Stomach smooth muscle (tissue), 2 donors: ENCODE measurements at regions not wholly inside any gene's neighbourhood (a gene's known extent, or its start where the extent isn't known, plus 50 kb on each side); places are given as distances from the start of the nearest gene placed in this dataset.

ENCODE experiments used
- H3K27ac ChIP-seq: one replicate; pipeline ENCODE4 v1.7.0; 2013; ENCODE audit warnings: mild to moderate bottlenecking, low read length, inconsistent platforms
- H3K27me3 ChIP-seq, 2 donors: one replicate each; pipeline ENCODE4 v1.7.0; 2013; ENCODE audit warnings: low read length in 2 of 2; ENCODE audit not compliant: insufficient read depth in 2 of 2, control insufficient read depth in 1 of 2
- H3K36me3 ChIP-seq, 2 donors: one replicate each; pipeline ENCODE4 v1.7.0; 2013; ENCODE audit warnings: low read length in 2 of 2; ENCODE audit not compliant: control insufficient read depth in 2 of 2, insufficient read depth in 2 of 2
- H3K4me1 ChIP-seq: one replicate; pipeline ENCODE4 v1.7.0; 2013; ENCODE audit warnings: low read length; ENCODE audit not compliant: control insufficient read depth, insufficient read depth
- H3K4me3 ChIP-seq, 2 donors: one replicate each; pipeline ENCODE4 v1.7.0; 2013; ENCODE audit warnings: low read length in 2 of 2
- H3K9ac ChIP-seq, 2 donors: one replicate each; pipeline ENCODE4 v1.7.0; 2013; ENCODE audit warnings: low read length in 2 of 2, mild to moderate bottlenecking in 1 of 2
- H3K9me3 ChIP-seq, 2 donors: one replicate each; pipeline ENCODE4 v1.7.0; 2013; ENCODE audit warnings: low read length in 2 of 2; ENCODE audit not compliant: control insufficient read depth in 2 of 2
- donor health status: healthy.
- donor health status: Pancreatic carcinoma.

GRCh38 chr5:54927097-54927746 is 58.2 kb downstream of the ESM1 start:
- H3K27me3 ChIP-seq = peaks cover 2% of the 10 kb centered on the region in 2 donors
- H3K9me3 ChIP-seq = peaks cover 2 to 3% of the 10 kb centered on the region in 2 donors
- H3K36me3 ChIP-seq = no peaks in the 10 kb centered on the region
- H3K9ac ChIP-seq = no peak overlapping the region
- no peak overlapping the region for H3K4me3 ChIP-seq
- no peaks in the 10 kb centered on the region for H3K4me1 ChIP-seq
- H3K27ac ChIP-seq = no peak overlapping the region

DNA sequence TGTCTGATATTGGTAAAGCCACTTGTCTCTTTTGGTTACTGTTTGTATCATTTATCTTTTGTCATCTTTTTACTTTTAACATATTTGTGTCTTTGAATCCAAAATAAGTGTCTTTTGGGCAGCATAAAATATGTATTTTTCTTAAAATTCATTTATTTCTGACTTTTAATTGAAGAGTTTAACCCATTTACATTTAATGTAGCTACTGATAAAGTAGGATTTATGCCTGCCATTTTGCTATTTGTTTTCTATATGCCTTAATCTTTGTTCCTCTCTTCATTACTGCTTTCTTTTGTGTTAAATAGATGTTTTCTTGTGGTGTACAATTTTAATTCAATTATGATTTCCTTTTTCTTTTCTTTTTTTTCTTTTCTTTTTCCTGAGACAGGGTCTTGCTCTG is 60.9 kb downstream of the ESM1 start:
- H3K36me3 ChIP-seq = no peaks in the 10 kb centered on the region
- no peaks in the 10 kb centered on the region for H3K4me1 ChIP-seq
- H3K9ac ChIP-seq = no peak overlapping the region
- no peaks in the 10 kb centered on the region for H3K27me3 ChIP-seq
- peaks cover 2 to 3% of the 10 kb centered on the region in 2 donors for H3K9me3 ChIP-seq
- no peak overlapping the region for H3K27ac ChIP-seq
- H3K4me3 ChIP-seq = no peak overlapping the region

GRCh38 chr5:54917323-54917722 is 68.1 kb downstream of the ESM1 start:
- no peak overlapping the region for H3K4me3 ChIP-seq
- no peaks in the 10 kb centered on the region for H3K36me3 ChIP-seq
- H3K9me3 ChIP-seq = no peaks in the 10 kb centered on the region
- no peaks in the 10 kb centered on the region for H3K4me1 ChIP-seq
- peaks cover 0 to 6% of the 10 kb centered on the region in 2 donors for H3K27me3 ChIP-seq
- H3K9ac ChIP-seq = no peak overlapping the region
- no peak overlapping the region for H3K27ac ChIP-seq

DNA sequence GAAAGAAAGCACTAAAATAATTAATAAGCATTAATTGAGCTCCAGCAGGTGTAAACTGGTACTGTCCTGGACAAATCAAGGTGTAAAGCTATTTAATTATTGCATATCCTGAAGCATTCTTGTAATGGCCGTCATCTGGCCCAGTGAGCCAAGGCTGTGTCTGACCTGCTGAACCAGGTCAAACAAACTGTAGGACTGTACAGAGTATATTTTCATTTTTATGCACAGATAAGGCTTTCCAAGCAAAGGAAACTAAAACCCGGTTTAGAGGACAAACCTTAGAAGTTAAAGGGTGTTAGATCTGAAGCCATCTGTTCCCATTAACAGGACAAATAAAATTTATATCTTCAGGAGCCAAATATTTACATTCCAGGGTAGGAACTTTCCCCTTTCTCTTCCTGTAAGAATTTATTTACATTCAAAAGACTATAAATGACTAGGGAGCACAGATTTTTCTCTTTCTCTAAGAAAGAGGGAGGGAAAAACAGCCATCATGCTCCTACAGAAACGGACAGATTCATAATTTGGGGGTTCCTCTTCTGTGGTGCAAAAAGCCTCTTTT is 69.8 kb downstream of the ESM1 start:
- Histone ChIP-seq H3K4me1 (no peaks in the 10 kb centered on the region), H3K9me3 (no peaks in the 10 kb centered on the region), H3K27ac (no peak overlapping the region), H3K4me3 (no peak overlapping the region), H3K36me3 (no peaks in the 10 kb centered on the region), H3K9ac (no peak overlapping the region), H3K27me3 (peaks cover 0 to 6% of the 10 kb centered on the region in 2 donors)

DNA sequence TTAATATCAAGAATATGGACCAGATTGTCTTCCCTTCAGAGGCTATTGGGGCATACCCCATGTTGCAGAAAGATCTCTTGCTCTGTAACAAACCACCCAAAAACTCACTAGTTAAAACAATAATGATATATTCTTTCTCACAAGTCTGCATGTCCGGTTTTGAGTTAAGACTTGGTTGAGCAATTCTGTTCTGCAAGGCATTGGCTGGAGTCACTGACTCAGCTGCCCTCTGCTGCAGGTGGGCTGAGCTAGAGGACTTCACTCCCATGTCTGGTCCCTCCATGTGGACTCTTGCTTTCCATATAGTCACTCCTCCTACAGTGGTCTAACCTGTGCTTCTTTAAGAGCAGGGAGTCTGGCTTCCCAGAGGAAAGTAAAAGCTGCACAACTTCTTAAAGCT is 73.4 kb downstream of the ESM1 start:
- no peaks in the 10 kb centered on the region for H3K4me1 ChIP-seq
- H3K36me3 ChIP-seq = no peaks in the 10 kb centered on the region
- H3K9ac ChIP-seq = no peak overlapping the region
- no peak overlapping the region for H3K27ac ChIP-seq
- H3K27me3 ChIP-seq = peaks cover 0 to 6% of the 10 kb centered on the region in 2 donors
- no peak overlapping the region for H3K4me3 ChIP-seq
- H3K9me3 ChIP-seq = no peaks in the 10 kb centered on the region

- H3K4me3 ChIP-seq = no peak overlapping the region
- peaks cover 0 to 6% of the 10 kb centered on the region in 2 donors for H3K27me3 ChIP-seq
- no peaks in the 10 kb centered on the region for H3K36me3 ChIP-seq
- H3K9ac ChIP-seq = no peak overlapping the region
- no peaks in the 10 kb centered on the region for H3K4me1 ChIP-seq
- H3K9me3 ChIP-seq = no peaks in the 10 kb centered on the region
- no peak overlapping the region for H3K27ac ChIP-seq
Measured at GRCh38 chr5:54909911-54910870, 75.2 kb downstream of the ESM1 start.

DNA sequence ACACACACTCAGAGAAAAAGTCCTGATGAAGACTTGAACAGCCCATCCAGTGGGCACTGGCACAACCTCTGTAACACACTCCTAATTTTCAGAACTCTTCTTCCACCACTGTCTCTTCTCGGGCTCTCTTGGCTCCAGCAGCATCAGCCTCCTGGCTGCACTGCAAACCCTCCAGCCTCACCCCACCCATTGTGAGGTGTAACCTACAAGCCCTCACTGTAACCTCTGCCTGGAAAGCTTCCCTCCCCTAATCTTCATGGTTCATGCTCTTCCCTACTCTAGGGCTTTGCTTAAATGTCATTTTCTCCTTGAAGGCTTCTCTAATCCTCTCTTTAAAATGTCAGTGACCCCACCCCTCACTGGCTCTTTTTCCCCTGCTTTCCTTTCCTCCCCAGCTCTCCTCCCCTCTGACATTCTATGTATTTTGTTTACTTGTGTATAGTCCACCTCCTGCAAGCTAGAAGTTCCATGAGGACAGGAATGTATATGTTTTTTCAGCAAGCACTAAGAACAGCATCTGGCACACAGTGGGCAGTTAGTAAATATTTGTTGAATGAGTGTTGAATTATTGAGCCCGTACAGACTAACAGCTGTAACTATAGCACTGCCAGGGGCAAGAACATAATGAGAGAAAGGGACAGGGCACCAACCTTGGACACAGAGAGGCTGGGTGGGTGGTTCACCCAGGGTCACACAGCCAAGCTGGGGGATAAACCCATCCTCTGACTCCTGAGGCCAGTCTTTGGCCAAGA is 76.4 kb downstream of the ESM1 start:
- Histone ChIP-seq H3K9ac (no peak overlapping the region), H3K27ac (no peak overlapping the region), H3K9me3 (no peaks in the 10 kb centered on the region), H3K27me3 (peaks cover 0 to 6% of the 10 kb centered on the region in 2 donors), H3K36me3 (no peaks in the 10 kb centered on the region), H3K4me3 (no peak overlapping the region), H3K4me1 (no peaks in the 10 kb centered on the region)

DNA sequence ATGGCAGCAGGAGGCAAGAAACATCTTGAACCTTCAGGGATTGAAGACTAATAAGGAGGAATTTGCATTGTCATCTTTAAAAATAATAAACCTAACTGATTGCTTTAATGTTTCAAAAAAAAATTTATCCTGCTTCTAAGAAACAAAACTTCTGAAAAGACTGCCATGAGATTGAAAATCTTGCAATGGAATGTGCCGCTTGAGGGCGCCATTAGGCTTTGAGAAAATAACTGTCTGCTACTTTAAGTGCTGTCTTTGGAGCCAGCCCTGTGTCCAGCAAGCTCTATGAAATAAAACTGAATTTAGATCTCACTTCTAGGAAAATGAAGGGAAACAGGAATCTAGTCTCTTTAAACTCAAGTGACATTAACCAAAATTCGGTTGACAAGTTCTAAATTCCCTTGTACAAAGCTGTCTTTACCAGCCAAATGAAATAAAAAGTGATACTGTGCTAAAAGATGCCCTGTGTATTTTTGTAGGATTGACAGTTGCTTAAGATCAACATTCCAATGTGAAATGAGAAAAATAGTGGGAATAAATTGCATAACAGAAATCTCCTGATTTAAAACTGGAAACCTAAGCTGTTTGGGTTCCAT is 79.4 kb downstream of the ESM1 start:
- Histone ChIP-seq H3K9me3 (no peaks in the 10 kb centered on the region), H3K27me3 (peaks cover 0 to 6% of the 10 kb centered on the region in 2 donors), H3K27ac (no peak overlapping the region), H3K4me1 (no peaks in the 10 kb centered on the region), H3K9ac (no peak overlapping the region), H3K36me3 (no peaks in the 10 kb centered on the region), H3K4me3 (no peak overlapping the region)

GRCh38 chr5:54905246-54905795 is 80.1 kb downstream of the ESM1 start:
- peaks cover 0 to 9% of the 10 kb centered on the region in 2 donors for H3K27me3 ChIP-seq
- no peaks in the 10 kb centered on the region for H3K36me3 ChIP-seq
- no peak overlapping the region for H3K9ac ChIP-seq
- no peak overlapping the region for H3K4me3 ChIP-seq
- H3K9me3 ChIP-seq = no peaks in the 10 kb centered on the region
- H3K27ac ChIP-seq = no peak overlapping the region
- no peaks in the 10 kb centered on the region for H3K4me1 ChIP-seq

DNA sequence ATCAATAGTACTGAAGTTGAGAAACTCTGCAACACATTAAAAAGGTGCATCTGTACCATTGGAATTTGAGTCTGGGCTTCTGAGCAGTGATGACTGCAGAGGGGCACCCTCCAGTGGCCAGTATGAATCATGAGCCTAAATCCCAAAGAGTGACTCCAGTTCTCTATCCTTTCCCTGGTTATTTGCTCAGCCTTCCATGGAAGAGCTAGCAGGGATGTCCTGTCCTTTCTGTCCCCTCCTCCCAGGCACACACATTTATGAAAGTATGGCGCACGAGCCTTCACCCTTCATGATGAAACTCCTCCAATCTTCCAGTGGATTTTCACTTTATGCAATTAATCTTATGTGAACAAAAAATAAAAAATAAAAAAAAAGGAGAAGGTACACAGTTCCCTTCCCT is 81.0 kb downstream of the ESM1 start:
- no peaks in the 10 kb centered on the region for H3K4me1 ChIP-seq
- peaks cover 0 to 9% of the 10 kb centered on the region in 2 donors for H3K27me3 ChIP-seq
- no peaks in the 10 kb centered on the region for H3K36me3 ChIP-seq
- H3K27ac ChIP-seq = no peak overlapping the region
- no peak overlapping the region for H3K4me3 ChIP-seq
- H3K9ac ChIP-seq = no peak overlapping the region
- H3K9me3 ChIP-seq = no peaks in the 10 kb centered on the region
